Right lobe of liver (tissue), 4 donors: ENCODE measurements at regions not wholly inside any gene's neighbourhood (a gene's known extent, or its start where the extent isn't known, plus 50 kb on each side); places are given as distances from the start of the nearest gene placed in this dataset.

Experiments used
- CTCF ChIP-seq, 4 donors: fragments of 200-600 bp in 3 of 4; fragments of 450-650 bp in 1 of 4; IDR thresholded peaks; one replicate each; pipeline versions ENCODE4 v1.5.1 to v1.8.0; 2016 to 2022; ENCODE audit warnings: antibody characterized with exemption in 4 of 4, mild to moderate bottlenecking in 2 of 4
- POLR2A ChIP-seq: fragments of 450-650 bp; IDR thresholded peaks from one replicate; pipeline ENCODE4 v1.6.1; 2017; ENCODE audit warnings: antibody characterized with exemption, mild to moderate bottlenecking
- donor health status: DM: no; HTN: no; CAD: no.
- donor health status: DM: no; HTN: no; CAD: no.
- donor health status: DM: no; HTN: yes; CAD: no.

- TF ChIP-seq POLR2A (no peak), CTCF (IDR thresholded peaks at IDR 0.05) (no peak)
These were observed 454.6 kb upstream of the UBE2E2 start for GRCh38 chr3:22748453-22749045.
